GM18519 (cell line): ENCODE measurements at regions not wholly inside any gene's neighbourhood (a gene's known extent, or its start where the extent isn't known, plus 50 kb on each side); places are given as distances from the start of the nearest gene placed in this dataset.

ENCODE experiments used
- ATAC-seq: cut with Tn5 transposase; IDR thresholded peaks from one replicate; pipeline ENCODE4 v1.9.1; 2021; ENCODE audit warnings: mild to moderate bottlenecking, moderate library complexity; ENCODE audit not compliant: unreplicated experiment, low FRiP score

GRCh38 chr6:8277769-8278168, 157.6 kb downstream of the SLC35B3 start:
- no peak for ATAC-seq

DNA sequence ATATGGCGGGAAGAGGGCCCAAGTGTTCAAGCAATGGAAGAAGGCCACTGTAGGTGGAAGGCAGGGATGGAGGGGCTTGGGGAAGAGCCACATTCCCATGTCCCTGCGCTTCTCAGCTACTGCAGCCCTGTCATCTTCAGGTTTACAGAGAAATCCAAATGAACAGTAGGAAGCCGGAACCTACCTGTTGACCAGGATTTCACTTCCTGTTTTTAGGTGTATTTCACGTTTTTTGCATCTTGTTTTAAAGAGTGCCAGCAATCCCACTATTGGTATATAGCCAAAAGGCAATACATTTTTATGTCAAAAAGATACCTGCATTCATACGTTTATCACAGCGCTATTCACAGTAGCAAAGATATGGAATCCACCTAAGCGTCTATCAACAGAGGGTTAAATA, 159.2 kb downstream of the SLC35B3 start:
- ATAC-seq: no peak

DNA sequence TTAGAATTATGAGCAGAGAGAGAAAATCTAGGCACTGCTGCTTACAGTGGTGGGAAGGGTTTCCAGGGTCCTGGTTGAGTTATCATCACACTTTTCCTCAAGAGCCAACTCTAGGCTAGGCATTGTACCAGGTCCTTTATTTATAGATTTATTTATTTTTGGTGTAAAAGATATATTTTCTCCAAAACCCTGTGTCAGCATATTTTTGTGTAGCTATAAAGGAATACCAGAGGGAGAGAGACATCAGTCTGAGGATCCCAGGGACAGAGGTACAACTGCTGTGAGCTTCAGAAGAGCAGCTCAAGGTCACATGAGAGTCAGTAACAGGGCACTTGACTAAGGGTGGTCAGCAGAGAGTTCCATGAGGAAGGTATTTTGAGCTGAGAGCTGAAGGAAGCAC, 159.7 kb downstream of the SLC35B3 start:
- ATAC-seq: no peak

DNA sequence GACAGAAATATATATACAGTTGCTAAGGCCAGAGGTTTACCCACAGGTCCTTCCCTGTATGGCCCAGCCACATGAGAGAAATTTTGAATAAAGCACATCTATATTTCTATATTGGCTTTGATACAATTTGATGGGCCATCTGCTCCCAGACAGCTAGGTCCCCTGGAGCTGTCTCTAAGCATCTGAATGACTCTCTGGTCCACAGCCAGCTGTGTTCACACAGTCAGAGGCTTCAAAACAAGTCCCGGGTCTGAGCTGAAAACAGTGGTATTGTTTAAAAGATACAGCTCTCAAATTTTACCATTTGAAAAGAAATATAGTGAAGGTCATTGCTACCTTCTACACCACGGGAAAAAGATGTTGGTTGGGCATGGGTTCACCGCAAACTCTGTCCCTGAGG, 161.1 kb downstream of the SLC35B3 start:
- no peak for ATAC-seq

GRCh38 chr6:8269872-8270454, 165.4 kb downstream of the SLC35B3 start:
- ATAC-seq: no peak

- no peak for ATAC-seq
Measured at GRCh38 chr6:8269094-8269493, 166.3 kb downstream of the SLC35B3 start.

DNA sequence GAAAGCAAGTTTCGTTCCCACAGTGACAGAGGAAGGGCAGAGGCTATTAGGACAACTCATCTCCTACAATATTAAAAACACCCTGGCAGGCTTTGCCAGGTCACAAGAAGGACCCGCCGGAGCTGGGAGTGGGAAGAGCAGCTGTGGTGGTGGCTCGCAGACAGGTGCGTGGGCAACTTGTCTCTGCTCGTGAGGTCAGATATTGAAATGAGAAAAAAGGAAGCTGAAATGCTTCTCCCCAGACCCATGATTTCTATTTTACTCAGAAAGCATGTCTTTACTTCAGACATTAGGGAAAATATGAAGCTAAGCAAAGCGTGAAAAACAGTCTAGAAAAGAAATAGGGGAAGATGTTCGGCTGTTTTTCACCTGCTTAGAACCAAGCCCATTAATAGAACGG, 166.3 kb upstream of the EEF1E1 start:
- ATAC-seq: no peak

- no peak for ATAC-seq
Measured at GRCh38 chr6:8268156-8268555, 165.8 kb upstream of the EEF1E1 start.

DNA sequence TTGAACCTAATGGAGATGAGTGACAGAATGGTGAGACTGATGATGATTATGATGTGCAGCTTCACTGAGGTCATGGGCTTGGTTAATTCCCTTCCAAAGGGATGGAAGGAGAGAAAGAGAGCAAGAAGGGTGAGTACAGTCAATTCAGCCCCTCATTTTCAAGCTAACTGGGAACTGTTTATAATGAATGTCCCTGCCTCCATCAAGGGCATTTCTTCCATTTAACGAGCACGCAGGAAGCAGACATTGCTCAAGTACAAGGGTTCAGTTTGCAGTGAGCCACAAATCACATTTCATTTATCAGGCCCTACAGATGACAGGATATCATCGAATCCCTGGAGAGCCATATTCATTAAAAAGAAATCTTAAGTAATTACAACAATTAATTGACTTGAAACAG, 158.3 kb upstream of the EEF1E1 start:
- no peak for ATAC-seq

DNA sequence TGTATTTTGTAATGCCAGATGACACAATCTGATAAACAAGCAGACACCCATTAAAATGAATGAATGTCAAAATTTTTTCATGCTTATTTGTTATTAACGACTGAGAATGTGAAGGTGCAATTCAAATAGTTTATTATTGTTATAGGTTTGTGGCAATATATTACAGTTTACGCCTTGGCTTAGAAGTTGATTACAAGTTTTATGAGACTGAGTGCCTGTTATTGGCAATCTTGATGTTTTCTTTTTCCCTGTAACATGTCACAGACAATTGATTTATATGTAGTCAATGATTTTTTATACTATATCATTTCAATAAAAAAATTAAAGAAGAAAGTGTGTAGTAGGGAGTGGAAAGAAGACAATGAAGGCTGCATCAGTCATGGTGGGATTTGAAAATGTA, 144.1 kb upstream of the EEF1E1 start:
- ATAC-seq: no peak

DNA sequence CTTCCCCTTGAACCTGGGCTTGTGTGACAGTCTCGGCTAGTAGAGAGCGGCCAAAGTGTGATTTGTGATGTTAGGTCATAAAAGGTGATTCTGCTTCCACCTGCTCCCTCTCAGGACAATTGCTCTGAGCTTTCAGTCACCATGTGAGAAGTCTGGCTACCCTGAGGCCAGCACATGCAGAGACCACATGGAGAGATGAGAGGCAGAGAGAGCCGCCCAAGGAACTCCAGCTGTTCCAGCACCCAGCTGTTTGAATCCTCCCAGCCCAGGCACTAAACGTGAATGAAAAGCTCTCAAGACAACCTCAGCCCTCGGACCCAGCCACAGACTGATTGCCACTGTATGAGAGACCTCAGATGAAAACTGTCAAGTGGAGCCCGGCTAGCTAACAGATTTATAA, 143.4 kb upstream of the EEF1E1 start:
- ATAC-seq: no peak

GRCh38 chr6:8243475-8243874, 141.1 kb upstream of the EEF1E1 start:
- ATAC-seq: no peak

DNA sequence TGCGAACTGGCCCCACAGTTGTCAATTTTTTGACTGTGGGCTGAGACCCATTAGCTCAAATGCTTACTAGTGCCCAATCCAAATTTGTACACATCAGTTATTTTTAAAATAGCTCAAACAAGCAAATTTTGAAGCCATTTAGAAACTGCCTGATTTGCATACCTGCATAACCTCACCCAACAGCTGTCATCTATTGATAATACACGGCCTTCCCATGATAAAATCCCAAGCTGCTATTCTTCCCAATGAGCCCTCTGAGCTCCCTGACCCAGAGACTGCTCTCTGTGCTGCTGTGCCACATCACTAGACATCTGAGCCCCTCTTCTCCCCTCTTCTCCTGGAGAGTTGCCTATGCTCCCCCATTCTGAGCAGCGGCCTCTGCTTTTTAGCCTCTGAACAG, 140.5 kb upstream of the EEF1E1 start:
- ATAC-seq: no peak

DNA sequence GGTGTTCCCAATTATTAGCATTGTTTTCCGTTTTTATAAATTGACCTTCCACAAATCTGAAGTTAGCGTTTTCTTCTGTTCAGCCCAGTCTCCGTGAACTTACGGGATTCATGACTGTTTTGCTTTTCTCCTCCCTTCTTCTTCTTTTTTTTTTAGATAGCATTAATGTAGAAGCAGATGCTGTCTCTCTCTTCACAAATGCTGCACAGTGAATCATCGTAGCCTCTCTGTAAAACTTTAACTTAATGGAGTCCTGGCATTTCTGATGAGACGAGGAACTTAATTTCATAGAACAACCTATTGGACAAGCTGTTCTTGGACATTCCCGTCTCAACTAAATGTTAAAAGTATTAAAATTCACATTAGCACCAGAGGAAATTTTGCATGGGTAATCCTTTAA, 138.0 kb upstream of the EEF1E1 start:
- ATAC-seq: no peak

DNA sequence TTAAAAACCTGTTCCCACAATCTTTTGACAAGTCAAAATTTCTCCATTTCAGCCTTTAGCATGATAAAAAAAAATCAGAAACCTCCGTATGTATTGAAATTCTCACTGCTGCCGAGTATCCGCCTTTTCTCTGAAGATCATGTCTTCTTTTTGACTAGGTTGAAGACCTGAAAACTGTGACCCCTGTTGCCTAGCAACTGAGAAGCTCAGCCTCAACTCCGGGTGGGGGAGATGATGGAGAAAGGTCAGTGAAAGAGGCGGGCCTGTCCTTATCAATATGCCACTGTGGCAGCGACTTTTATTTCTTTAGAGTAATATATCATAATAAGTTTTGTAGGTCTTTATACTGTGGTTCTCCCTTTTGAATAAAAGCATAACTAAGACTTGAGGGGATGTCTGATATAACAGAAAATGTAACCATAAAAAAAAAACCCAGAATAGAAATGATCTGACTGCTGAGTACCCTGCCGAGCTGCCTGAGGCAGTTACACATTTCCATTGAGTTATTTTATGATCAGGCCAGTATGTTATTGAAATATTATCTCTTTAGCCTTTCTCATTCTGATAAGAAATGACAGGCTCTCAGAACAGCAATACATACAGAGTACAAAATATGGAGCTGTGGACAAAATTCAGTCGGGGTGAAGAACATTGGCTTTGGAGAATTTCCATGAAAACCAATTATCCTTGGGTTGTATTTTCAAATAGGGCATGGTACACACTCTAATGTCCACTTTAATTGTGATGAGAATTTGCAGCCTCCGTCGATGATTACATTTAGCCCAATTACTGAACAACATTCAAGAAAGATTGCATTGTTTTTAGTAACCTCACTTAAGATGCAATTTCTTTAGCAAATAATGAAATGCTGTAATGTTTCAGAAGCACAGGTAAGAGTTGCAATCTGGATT, 136.7 kb upstream of the EEF1E1 start:
- ATAC-seq: no peak

DNA sequence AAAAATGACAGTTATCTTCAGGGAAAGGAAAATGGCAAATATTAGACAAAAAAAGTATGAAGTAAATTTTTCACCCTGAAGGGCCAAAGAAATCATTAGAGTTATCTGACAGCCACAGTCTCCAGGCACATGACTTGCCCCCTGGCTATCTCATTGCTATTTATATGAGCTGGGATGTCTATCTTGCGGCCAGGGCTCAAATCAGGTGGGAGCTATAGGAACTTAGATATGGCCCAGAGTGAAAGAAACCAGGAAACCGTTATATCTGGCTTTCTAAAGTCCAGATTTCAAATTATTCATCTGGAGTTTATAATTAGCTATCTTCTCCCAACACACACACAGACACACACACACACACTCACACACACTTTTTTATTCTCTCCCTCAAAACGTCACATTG, 135.3 kb upstream of the EEF1E1 start:
- ATAC-seq: no peak

GRCh38 chr6:8236956-8237355, 134.6 kb upstream of the EEF1E1 start:
- no peak for ATAC-seq

GRCh38 chr6:8234321-8234720, 132.0 kb upstream of the EEF1E1 start:
- no peak for ATAC-seq

GRCh38 chr6:8231956-8232355, 129.6 kb upstream of the EEF1E1 start:
- ATAC-seq: no peak

GRCh38 chr6:8229915-8230756, 127.8 kb upstream of the EEF1E1 start:
- no peak for ATAC-seq

- ATAC-seq: no peak
Measured at GRCh38 chr6:8225113-8225512, 122.8 kb upstream of the EEF1E1 start.
